ENCODE measurements at regions not wholly inside any gene's neighbourhood (a gene's known extent, or its start where the extent isn't known, plus 50 kb on each side); places are given as distances from the start of the nearest gene placed in this dataset.
"Not testable (repeated sequence)": the region's sequence is repeated elsewhere in the genome, so short reads cannot be mapped to it uniquely, and the experiment has no call there.

DNA sequence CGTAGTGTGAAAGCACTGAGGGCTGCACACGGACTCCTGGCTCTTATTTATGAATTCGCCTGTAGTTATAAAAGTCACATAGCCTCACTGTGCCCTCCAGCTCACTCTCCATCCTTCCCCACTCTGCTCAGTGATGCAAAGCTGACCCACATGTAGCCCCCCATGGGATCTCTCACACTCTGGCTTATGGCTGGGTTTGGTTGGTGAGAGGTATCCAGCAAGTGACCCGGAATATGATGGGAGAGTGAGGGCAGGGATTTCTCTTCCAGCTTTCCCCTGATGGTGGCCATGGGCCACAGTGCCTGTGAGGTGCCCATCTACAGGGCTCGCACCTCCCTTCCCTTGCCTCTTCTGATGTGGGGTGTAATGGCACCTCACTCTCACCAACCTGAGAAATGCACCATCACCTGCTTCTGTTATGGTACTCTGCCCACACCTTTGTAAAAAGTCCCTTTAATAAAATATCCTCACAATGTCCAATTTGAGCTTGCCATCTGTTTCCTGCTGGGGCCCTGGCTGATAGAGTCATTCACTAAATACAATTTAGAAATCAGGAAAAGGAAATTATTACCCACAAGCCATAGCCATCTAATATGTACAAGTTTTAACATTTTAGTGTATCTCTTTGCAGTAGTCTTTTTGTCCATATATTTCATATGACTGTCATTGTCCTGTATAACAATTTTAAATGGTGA, 93.6 kb downstream of the SCN11A start:
- Histone ChIP-seq H3K4me1 (replicated peaks) (no peaks in the 10 kb centered on the region), H3K27me3 (replicated peaks) (0 out of 2 replicates have a peak, but pooled peaks cover 6% of the 10 kb centered on the region), H3K4me3 (no peak overlapping the region), H3K36me3 (no peaks in the 10 kb centered on the region), H3K9me3 (replicated peaks) (no peaks in the 10 kb centered on the region), H3K27ac (no peak overlapping the region)
- no peak for DNase-seq (ENCODE audit: low read depth in 1 of 2, low spot score in 2 of 2)

GRCh38 chr3:38957296-38957695, 94.4 kb downstream of the SCN11A start:
- 0 out of 2 replicates have a peak, but pooled peaks cover 6% of the 10 kb centered on the region for H3K27me3 ChIP-seq (replicated peaks)
- H3K4me1 ChIP-seq (replicated peaks), result no peaks in the 10 kb centered on the region
- no peak for DNase-seq (ENCODE audit: low read depth in 1 of 2, low spot score in 2 of 2)
- no peaks in the 10 kb centered on the region for H3K36me3 ChIP-seq
- H3K9me3 ChIP-seq (replicated peaks), result no peaks in the 10 kb centered on the region
- no peak overlapping the region for H3K27ac ChIP-seq
- H3K4me3 ChIP-seq, result no peak overlapping the region

DNA sequence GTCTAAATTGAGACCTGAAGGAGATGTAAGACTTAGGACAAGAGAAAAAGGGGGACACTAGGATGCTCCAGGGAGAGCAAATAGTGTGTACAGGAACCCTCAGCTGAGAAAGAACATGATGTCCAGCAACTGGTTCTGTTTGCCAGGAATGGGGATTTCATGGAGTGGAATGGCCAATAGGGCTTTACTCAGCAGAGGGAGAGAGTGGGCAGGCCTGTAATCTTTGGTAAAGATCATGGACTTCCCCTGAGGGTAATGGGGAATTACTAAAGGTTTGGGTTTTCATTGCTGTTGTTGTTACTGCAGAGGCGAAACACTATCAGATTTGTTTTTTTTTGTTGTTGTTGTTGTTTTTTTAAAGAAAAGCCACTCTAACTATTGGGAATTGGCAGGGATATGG, 99.0 kb downstream of the SCN11A start:
- no peak overlapping the region for H3K4me3 ChIP-seq
- DNase-seq (ENCODE audit: low read depth in 1 of 2, low spot score in 2 of 2), result no peak
- H3K27me3 ChIP-seq (replicated peaks), result 0 out of 2 replicates have a peak, but pooled peaks cover 6% of the 10 kb centered on the region
- H3K36me3 ChIP-seq, result no peaks in the 10 kb centered on the region
- H3K27ac ChIP-seq, result no peak overlapping the region
- H3K4me1 ChIP-seq (replicated peaks), result no peaks in the 10 kb centered on the region
- H3K9me3 ChIP-seq (replicated peaks), result no peaks in the 10 kb centered on the region

- not testable (repeated sequence) for H3K27ac ChIP-seq; H3K36me3 ChIP-seq; H3K27me3 ChIP-seq (replicated peaks); H3K4me3 ChIP-seq; DNase-seq (ENCODE audit: low read depth in 1 of 2, low spot score in 2 of 2); H3K9me3 ChIP-seq (replicated peaks); H3K4me1 ChIP-seq (replicated peaks)
Observed at GRCh38 chr3:38951167-38951566, 100.6 kb downstream of the SCN11A start.

GRCh38 chr3:38950581-38950980, 101.2 kb downstream of the SCN11A start:
- Histone ChIP-seq H3K27ac (no peak overlapping the region), H3K4me3 (no peak overlapping the region), H3K9me3 (replicated peaks) (no peaks in the 10 kb centered on the region), H3K4me1 (replicated peaks) (no peaks in the 10 kb centered on the region), H3K27me3 (replicated peaks) (0 out of 2 replicates have a peak, but pooled peaks cover 3% of the 10 kb centered on the region), H3K36me3 (no peaks in the 10 kb centered on the region)
- no peak for DNase-seq (ENCODE audit: low read depth in 1 of 2, low spot score in 2 of 2)

DNA sequence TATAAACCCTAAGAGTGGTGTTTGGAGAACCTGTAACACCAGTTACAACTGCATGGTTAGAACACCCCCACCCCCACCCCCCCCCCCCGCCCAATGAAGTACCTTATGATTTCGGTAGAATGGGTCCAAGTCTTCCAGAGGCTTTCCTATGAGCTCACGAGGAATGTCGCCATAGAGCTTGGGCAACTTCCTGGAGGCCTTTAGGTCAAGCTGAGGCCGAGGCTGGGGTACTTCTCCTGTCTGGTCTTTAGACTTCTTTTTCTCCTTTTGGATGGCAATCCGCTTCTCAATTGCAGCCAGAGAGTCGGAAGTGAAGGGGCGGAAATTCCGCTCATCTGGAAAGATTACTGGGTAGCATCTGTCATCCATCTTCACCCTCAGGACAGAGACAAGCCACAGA, 101.8 kb downstream of the SCN11A start:
- H3K9me3 ChIP-seq (replicated peaks), result no peaks in the 10 kb centered on the region
- no peak for DNase-seq (ENCODE audit: low read depth in 1 of 2, low spot score in 2 of 2)
- H3K36me3 ChIP-seq, result no peaks in the 10 kb centered on the region
- no peaks in the 10 kb centered on the region for H3K4me1 ChIP-seq (replicated peaks)
- no peak overlapping the region for H3K4me3 ChIP-seq
- no peak overlapping the region for H3K27ac ChIP-seq
- H3K27me3 ChIP-seq (replicated peaks), result no peaks in the 10 kb centered on the region

DNA sequence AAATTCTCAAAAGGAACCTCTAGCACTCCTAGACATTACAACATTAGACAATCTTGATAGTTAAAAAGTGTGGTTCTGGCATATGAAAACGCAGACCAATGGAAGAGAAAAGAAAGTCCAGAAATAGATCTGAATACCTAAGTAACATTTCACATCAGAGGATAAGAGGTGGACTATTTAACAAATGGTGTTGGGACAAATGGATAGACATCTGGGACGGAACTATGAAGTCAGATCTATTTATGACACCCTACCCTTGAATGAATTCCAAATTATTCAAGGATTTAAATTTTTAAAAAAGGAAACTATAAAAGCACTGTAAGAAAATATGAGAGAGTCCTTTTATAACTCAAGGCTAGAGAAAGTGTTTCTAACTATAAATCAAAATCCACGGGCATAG, 111.3 kb downstream of the SCN11A start:
- Histone ChIP-seq H3K4me1 (replicated peaks) (no peaks in the 10 kb centered on the region), H3K27me3 (replicated peaks) (no peaks in the 10 kb centered on the region), H3K27ac (no peak overlapping the region), H3K9me3 (replicated peaks) (no peaks in the 10 kb centered on the region), H3K4me3 (no peak overlapping the region), H3K36me3 (no peaks in the 10 kb centered on the region)
- DNase-seq (ENCODE audit: low read depth in 1 of 2, low spot score in 2 of 2), result no peak

DNA sequence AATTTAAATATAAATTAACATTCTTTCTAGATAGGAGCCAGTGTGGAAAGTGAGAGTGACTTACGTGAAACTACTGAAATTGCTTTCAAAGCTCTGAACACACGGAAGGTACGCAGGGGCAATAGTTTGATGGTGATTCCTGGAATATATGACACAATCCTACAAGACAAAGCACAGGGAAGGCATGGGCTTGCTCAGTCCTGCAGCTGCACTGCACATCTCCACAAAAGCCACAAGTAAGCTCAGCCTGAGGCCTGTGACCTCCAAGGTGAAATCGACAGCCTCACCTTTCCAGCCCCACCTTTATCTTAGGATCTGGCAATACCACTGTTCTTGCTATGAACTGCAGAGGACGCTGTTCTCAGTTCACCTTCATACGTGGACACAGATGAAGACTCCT, 109.3 kb upstream of the SCN10A start:
- Histone ChIP-seq H3K9me3 (replicated peaks) (no peaks in the 10 kb centered on the region), H3K27me3 (replicated peaks) (no peaks in the 10 kb centered on the region), H3K27ac (no peak overlapping the region), H3K4me3 (no peak overlapping the region), H3K4me1 (replicated peaks) (no peaks in the 10 kb centered on the region), H3K36me3 (no peaks in the 10 kb centered on the region)
- no peak for DNase-seq (ENCODE audit: low read depth in 1 of 2, low spot score in 2 of 2)

DNA sequence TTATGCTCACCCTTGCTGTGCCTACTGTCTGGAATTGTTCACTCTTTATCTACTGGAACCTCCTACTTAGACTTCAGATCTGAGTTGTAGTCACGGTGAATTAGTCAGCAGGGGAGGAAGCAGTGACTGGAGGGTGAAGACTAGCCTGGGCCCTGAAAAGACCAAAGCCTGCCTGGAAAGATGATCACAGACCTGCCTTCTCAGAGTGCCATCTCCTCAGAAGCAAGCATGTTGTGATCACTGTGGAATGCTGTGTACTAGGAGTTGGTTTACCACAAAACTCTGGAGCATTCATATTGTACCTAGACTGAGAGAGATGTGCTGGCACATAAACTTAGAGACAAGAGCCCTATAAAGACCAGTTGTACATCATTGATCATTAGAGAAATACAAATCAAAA, 100.7 kb upstream of the SCN10A start:
- H3K4me1 ChIP-seq (replicated peaks), result no peaks in the 10 kb centered on the region
- H3K9me3 ChIP-seq (replicated peaks), result no peaks in the 10 kb centered on the region
- no peaks in the 10 kb centered on the region for H3K36me3 ChIP-seq
- H3K27me3 ChIP-seq (replicated peaks), result no peaks in the 10 kb centered on the region; the same call in 1 of the 2 replicates
- no peak for DNase-seq (ENCODE audit: low read depth in 1 of 2, low spot score in 2 of 2)
- no peak overlapping the region for H3K4me3 ChIP-seq
- H3K27ac ChIP-seq, result no peak overlapping the region

DNA sequence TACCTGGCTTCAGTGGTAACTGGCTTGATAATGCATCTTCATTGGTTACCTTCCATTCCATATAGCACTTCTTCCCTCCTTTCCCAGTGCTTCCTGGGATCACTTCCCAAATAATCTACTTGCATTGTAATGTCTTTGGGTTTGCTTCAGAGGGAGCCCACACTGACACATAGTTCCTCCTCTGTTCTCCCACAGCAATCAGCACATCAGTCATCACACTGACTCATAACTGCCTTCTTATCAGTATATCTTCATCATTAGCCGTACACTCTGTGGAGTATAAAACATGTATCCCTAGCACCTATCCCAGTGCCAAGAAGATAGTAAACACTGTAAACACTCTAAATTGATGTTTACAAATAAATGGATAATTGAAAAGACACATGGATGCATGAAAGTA, 91.4 kb upstream of the SCN10A start:
- no peak for DNase-seq (ENCODE audit: low read depth in 1 of 2, low spot score in 2 of 2)
- no peaks in the 10 kb centered on the region for H3K9me3 ChIP-seq (replicated peaks)

GRCh38 chr3:38890426-38890825, 74.4 kb upstream of the SCN10A start:
- no peak for DNase-seq (ENCODE audit: low read depth in 1 of 2, low spot score in 2 of 2)

More for the DNA sequence above, 91.4 kb upstream of the SCN10A start:
- Histone ChIP-seq H3K27ac (no peak overlapping the region), H3K27me3 (replicated peaks) (0 out of 2 replicates have a peak, but pooled peaks cover 2% of the 10 kb centered on the region), H3K36me3 (no peaks in the 10 kb centered on the region), H3K4me1 (replicated peaks) (no peaks in the 10 kb centered on the region), H3K4me3 (no peak overlapping the region)

DNA sequence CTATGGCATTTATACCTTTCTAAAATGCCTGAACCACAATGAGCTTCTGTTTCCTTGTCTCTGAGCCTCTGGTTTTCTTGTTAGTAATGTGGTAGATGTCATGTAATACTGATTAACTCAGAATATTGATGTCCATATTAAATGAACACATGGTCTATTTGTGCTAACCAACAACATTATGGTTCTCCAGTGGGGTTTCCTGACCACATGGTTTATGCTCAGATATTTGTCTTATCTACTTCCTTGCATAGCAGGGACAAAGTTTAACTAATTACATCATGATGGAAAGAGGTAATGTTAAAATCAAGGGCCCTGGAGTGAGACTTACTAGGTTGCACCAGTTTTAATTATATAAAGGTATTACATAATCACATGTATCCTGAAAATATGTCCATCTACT, 62.6 kb upstream of the SCN10A start:
- Histone ChIP-seq H3K27ac (no peak overlapping the region), H3K4me3 (no peak overlapping the region), H3K4me1 (replicated peaks) (no peaks in the 10 kb centered on the region), H3K9me3 (replicated peaks) (no peaks in the 10 kb centered on the region), H3K27me3 (replicated peaks) (no peaks in the 10 kb centered on the region), H3K36me3 (no peaks in the 10 kb centered on the region)
- DNase-seq (ENCODE audit: low read depth in 1 of 2, low spot score in 2 of 2), result no peak

More at GRCh38 chr3:38890426-38890825, 74.4 kb upstream of the SCN10A start:
- no peaks in the 10 kb centered on the region for H3K27me3 ChIP-seq (replicated peaks)
- H3K4me3 ChIP-seq, result no peak overlapping the region
- no peaks in the 10 kb centered on the region for H3K36me3 ChIP-seq
- no peaks in the 10 kb centered on the region for H3K9me3 ChIP-seq (replicated peaks)
- H3K4me1 ChIP-seq (replicated peaks), result no peaks in the 10 kb centered on the region
- H3K27ac ChIP-seq, result no peak overlapping the region
